ENCODE measurements at regions not wholly inside any gene's neighbourhood (a gene's known extent, or its start where the extent isn't known, plus 50 kb on each side); places are given as distances from the start of the nearest gene placed in this dataset.

DNA sequence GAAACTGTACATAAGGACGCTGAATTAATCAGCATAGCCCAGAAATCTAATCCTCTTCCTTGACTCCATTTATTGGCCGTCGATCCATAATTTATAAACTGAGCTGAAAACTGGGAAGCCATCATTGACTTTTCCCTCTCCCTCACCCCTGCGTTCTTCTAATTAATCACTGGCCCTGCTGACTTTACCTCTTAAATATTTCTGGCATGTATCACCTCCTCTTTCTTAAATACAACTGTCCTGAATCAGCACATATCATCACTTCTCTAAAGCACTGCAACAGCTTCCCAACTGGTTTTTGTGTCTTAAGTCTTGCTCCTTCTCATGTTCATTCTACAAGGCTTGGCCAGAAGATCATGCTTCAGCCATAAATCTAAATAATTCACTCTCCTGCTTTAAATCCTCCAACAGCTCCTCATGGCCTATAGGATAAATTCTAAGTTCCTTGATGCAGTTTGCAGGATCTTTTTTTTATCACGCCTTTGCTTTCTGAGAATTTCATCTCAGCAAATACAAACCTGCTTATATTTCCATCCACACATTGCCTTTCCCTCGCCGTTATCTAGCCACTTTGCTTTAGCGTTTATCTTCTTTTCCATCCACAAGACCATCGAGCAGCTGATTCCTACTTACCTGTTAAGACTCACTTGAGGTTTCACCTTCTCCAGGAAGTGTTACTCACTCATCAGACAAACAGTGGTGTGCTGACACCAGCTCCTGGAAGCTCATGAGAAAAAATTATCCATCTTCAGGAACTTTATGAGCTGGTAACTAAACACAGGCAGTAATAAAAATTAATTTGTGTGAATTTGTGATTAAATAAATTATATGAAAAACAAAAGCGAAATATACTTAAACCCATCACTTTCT lies 295.6 kb upstream of the FLRT2 start:
- H3K4me1 Mint-ChIP-seq (ENCODE audit: low read depth): no peaks in the 10 kb centered on the region
- no peaks in the 10 kb centered on the region for H3K36me3 Mint-ChIP-seq (ENCODE audit: low read depth)
- Histone ChIP-seq H3K27ac (ENCODE audit: low read depth in 1 of 2, low read length in 2 of 2) (no peak overlapping the region), H3K9me3 (ENCODE audit: control insufficient read depth in 1 of 2, insufficient read depth in 1 of 2, low read length in 2 of 2) (peaks cover 0 to 4% of the 10 kb centered on the region in 2 experiments), H3K4me1 (ENCODE audit: insufficient read depth, low read length) (no peaks in the 10 kb centered on the region), H3K36me3 (ENCODE audit: insufficient read depth, low read length) (no peaks in the 10 kb centered on the region), H3K27me3 (ENCODE audit: control insufficient read depth in 1 of 2, insufficient read depth in 2 of 2, low read length in 2 of 2) (no peaks in the 10 kb centered on the region), H3K4me3 (ENCODE audit: low read length) (no peak overlapping the region)
- H3K27me3 Mint-ChIP-seq: no peaks in the 10 kb centered on the region
- H3K9me3 Mint-ChIP-seq: no peaks in the 10 kb centered on the region
- intact Hi-C loops (cut with DNase I, micrococcal nuclease): no loop called here
- no peak overlapping the region for H3K27ac Mint-ChIP-seq
- no peak overlapping the region for H3K4me3 Mint-ChIP-seq
- no peak for TF ChIP-seq CTCF (IDR thresholded peaks at IDR 0.05)
- ATAC-seq (ENCODE audit: poor library complexity): no peak
- ChIA-PET CTCF (no interaction called here), POLR2A (no interaction called here)
- no peak for DNase-seq

- H3K36me3 Mint-ChIP-seq (ENCODE audit: low read depth): no peaks in the 10 kb centered on the region
These were observed 294.1 kb upstream of the FLRT2 start for GRCh38 chr14:85235868-85236267.

GRCh38 chr14:85236296-85236695 lies 293.6 kb upstream of the FLRT2 start:
- CTCF ChIA-PET: no interaction called here
- H3K27ac ChIP-seq (ENCODE audit: low read depth in 1 of 2, low read length in 2 of 2): no peak overlapping the region
- peaks cover 3% of the 10 kb centered on the region for H3K9me3 Mint-ChIP-seq
- H3K4me1 ChIP-seq (ENCODE audit: insufficient read depth, low read length): no peaks in the 10 kb centered on the region
- H3K4me3 ChIP-seq (ENCODE audit: low read length): no peak overlapping the region
- DNase-seq (no peak), ATAC-seq (ENCODE audit: poor library complexity) (no peak)
- H3K27me3 Mint-ChIP-seq: no peaks in the 10 kb centered on the region
- POLR2A ChIA-PET: no interaction called here
- no peaks in the 10 kb centered on the region for H3K4me1 Mint-ChIP-seq (ENCODE audit: low read depth)
- TF ChIP-seq CTCF (IDR thresholded peaks at IDR 0.05): no peak
- H3K4me3 Mint-ChIP-seq: no peak overlapping the region
- H3K36me3 Mint-ChIP-seq (ENCODE audit: low read depth): no peaks in the 10 kb centered on the region
- no peak overlapping the region for H3K27ac Mint-ChIP-seq
- no peaks in the 10 kb centered on the region for H3K36me3 ChIP-seq (ENCODE audit: insufficient read depth, low read length)
- H3K9me3 ChIP-seq (ENCODE audit: control insufficient read depth in 1 of 2, insufficient read depth in 1 of 2, low read length in 2 of 2): no peaks in the 10 kb centered on the region
- intact Hi-C loops (cut with DNase I, micrococcal nuclease): no loop called here
- H3K27me3 ChIP-seq (ENCODE audit: control insufficient read depth in 1 of 2, insufficient read depth in 2 of 2, low read length in 2 of 2): no peaks in the 10 kb centered on the region

More at GRCh38 chr14:85235868-85236267, 294.1 kb upstream of the FLRT2 start:
- no peaks in the 10 kb centered on the region for H3K4me1 ChIP-seq (ENCODE audit: insufficient read depth, low read length)
- no peak overlapping the region for H3K4me3 Mint-ChIP-seq
- no peak for TF ChIP-seq CTCF (IDR thresholded peaks at IDR 0.05)
- ChIA-PET POLR2A (no interaction called here), CTCF (no interaction called here)
- H3K27ac ChIP-seq (ENCODE audit: low read depth in 1 of 2, low read length in 2 of 2): no peak overlapping the region
- ATAC-seq (ENCODE audit: poor library complexity) (no peak), DNase-seq (no peak)
- no peaks in the 10 kb centered on the region for H3K27me3 ChIP-seq (ENCODE audit: control insufficient read depth in 1 of 2, insufficient read depth in 2 of 2, low read length in 2 of 2)
- intact Hi-C loops (cut with DNase I, micrococcal nuclease): no loop called here
- H3K4me1 Mint-ChIP-seq (ENCODE audit: low read depth): no peaks in the 10 kb centered on the region
- no peaks in the 10 kb centered on the region for H3K9me3 ChIP-seq (ENCODE audit: control insufficient read depth in 1 of 2, insufficient read depth in 1 of 2, low read length in 2 of 2)
- no peak overlapping the region for H3K4me3 ChIP-seq (ENCODE audit: low read length)
- H3K27me3 Mint-ChIP-seq: no peaks in the 10 kb centered on the region
- no peak overlapping the region for H3K27ac Mint-ChIP-seq
- H3K9me3 Mint-ChIP-seq: peaks cover under 1% of the 10 kb centered on the region
- no peaks in the 10 kb centered on the region for H3K36me3 ChIP-seq (ENCODE audit: insufficient read depth, low read length)

All from CD4-positive, alpha-beta T cell (primary cell).